Right lung (tissue), 2 donors: ENCODE measurements at regions not wholly inside any gene's neighbourhood (a gene's known extent, or its start where the extent isn't known, plus 50 kb on each side); places are given as distances from the start of the nearest gene placed in this dataset.
A peak's percentile ranks its signal among the peaks of the same experiment; 100 is the strongest.
"Not testable (repeated sequence)": the region's sequence is repeated elsewhere in the genome, so short reads cannot be mapped to it uniquely, and the experiment has no call there.

ENCODE experiments used
- DNase-seq, 2 donors: peaks; one replicate each; pipeline ENCODE4 v3.0.0-alpha.2; 2013

GRCh38 chr11:79606461-79606860, 165.6 kb upstream of the TENM4 start:
- DNase-seq = not testable (repeated sequence)

GRCh38 chr11:79600711-79601110, 159.9 kb upstream of the TENM4 start:
- no peak for DNase-seq

- DNase-seq = no peak
These were observed 154.0 kb upstream of the TENM4 start for GRCh38 chr11:79594834-79595233.

GRCh38 chr11:79592824-79593223, 152.0 kb upstream of the TENM4 start:
- DNase-seq = no peak

- no peak for DNase-seq
These were observed 151.6 kb upstream of the TENM4 start for GRCh38 chr11:79592406-79592805.

GRCh38 chr11:79582434-79582833, 141.6 kb upstream of the TENM4 start:
- DNase-seq = no peak

GRCh38 chr11:79579063-79579462, 138.2 kb upstream of the TENM4 start:
- no peak for DNase-seq

GRCh38 chr11:79578116-79578515, 137.3 kb upstream of the TENM4 start:
- no peak for DNase-seq

- DNase-seq = no peak
These were observed 134.9 kb upstream of the TENM4 start for GRCh38 chr11:79575701-79576100.

GRCh38 chr11:79570104-79570503, 129.3 kb upstream of the TENM4 start:
- no peak for DNase-seq

GRCh38 chr11:79564288-79564925, 123.6 kb upstream of the TENM4 start:
- DNase-seq = peak; percentile 12 to 38

- no peak for DNase-seq
These were observed 120.7 kb upstream of the TENM4 start for GRCh38 chr11:79561496-79561895.

- no peak for DNase-seq
These were observed 110.0 kb upstream of the TENM4 start for GRCh38 chr11:79550809-79551208.

- DNase-seq = no peak
These were observed 106.4 kb upstream of the TENM4 start for GRCh38 chr11:79547256-79547655.

- DNase-seq = no peak
These were observed 105.5 kb upstream of the TENM4 start for GRCh38 chr11:79546351-79546750.

- no peak for DNase-seq
These were observed 103.5 kb upstream of the TENM4 start for GRCh38 chr11:79544361-79544760.

- DNase-seq = no peak
These were observed 102.3 kb upstream of the TENM4 start for GRCh38 chr11:79543101-79543500.

- no peak for DNase-seq
These were observed 100.6 kb upstream of the TENM4 start for GRCh38 chr11:79541466-79541865.

GRCh38 chr11:79538775-79539174, 97.9 kb upstream of the TENM4 start:
- DNase-seq = no peak

- no peak for DNase-seq
These were observed 95.5 kb upstream of the TENM4 start for GRCh38 chr11:79536155-79536917.

GRCh38 chr11:79535606-79536005, 94.8 kb upstream of the TENM4 start:
- no peak for DNase-seq

GRCh38 chr11:79525257-79525656, 84.4 kb upstream of the TENM4 start:
- DNase-seq = no peak

- no peak for DNase-seq
These were observed 81.8 kb upstream of the TENM4 start for GRCh38 chr11:79522626-79523025.

- DNase-seq = no peak
These were observed 79.3 kb upstream of the TENM4 start for GRCh38 chr11:79520086-79520485.
